HG02943 (cell line): ENCODE measurements at regions not wholly inside any gene's neighbourhood (a gene's known extent, or its start where the extent isn't known, plus 50 kb on each side); places are given as distances from the start of the nearest gene placed in this dataset.
"Not testable (repeated sequence)": the region's sequence is repeated elsewhere in the genome, so short reads cannot be mapped to it uniquely, and the experiment has no call there.

Source experiments
- ATAC-seq: cut with Tn5 transposase; IDR thresholded peaks from one replicate; pipeline ENCODE4 v1.9.1; 2021; ENCODE audit warnings: mild to moderate bottlenecking, low read depth, moderate library complexity; ENCODE audit not compliant: unreplicated experiment

- no peak for ATAC-seq
These were observed 617.7 kb downstream of the MID1IP1 start for GRCh38 chrX:39418731-39419638.

GRCh38 chrX:39421006-39421405 is 619.7 kb downstream of the MID1IP1 start:
- no peak for ATAC-seq

GRCh38 chrX:39425124-39425806 is 624.0 kb downstream of the MID1IP1 start:
- no peak for ATAC-seq

- ATAC-seq: no peak
These were observed 624.8 kb downstream of the MID1IP1 start for GRCh38 chrX:39426101-39426500.

GRCh38 chrX:39427492-39427891 is 626.2 kb downstream of the MID1IP1 start:
- no peak for ATAC-seq

GRCh38 chrX:39427906-39428305 is 626.6 kb downstream of the MID1IP1 start:
- no peak for ATAC-seq

- no peak for ATAC-seq
These were observed 629.3 kb downstream of the MID1IP1 start for GRCh38 chrX:39430551-39430950.

- no peak for ATAC-seq
These were observed 630.6 kb downstream of the MID1IP1 start for GRCh38 chrX:39431893-39432292.

GRCh38 chrX:39434671-39435070 is 633.4 kb downstream of the MID1IP1 start:
- ATAC-seq: not testable (repeated sequence)

GRCh38 chrX:39436538-39436937 is 635.3 kb downstream of the MID1IP1 start:
- ATAC-seq: not testable (repeated sequence)

- no peak for ATAC-seq
These were observed 636.6 kb downstream of the MID1IP1 start for GRCh38 chrX:39437670-39438441.

- ATAC-seq: no peak
These were observed 637.6 kb downstream of the MID1IP1 start for GRCh38 chrX:39438603-39439602.

GRCh38 chrX:39439906-39440798 is 638.9 kb downstream of the MID1IP1 start:
- ATAC-seq: no peak

- ATAC-seq: no peak
These were observed 639.6 kb downstream of the MID1IP1 start for GRCh38 chrX:39440799-39441284.

- ATAC-seq: no peak
These were observed 641.1 kb downstream of the MID1IP1 start for GRCh38 chrX:39442332-39442731.

- no peak for ATAC-seq
These were observed 642.0 kb downstream of the MID1IP1 start for GRCh38 chrX:39443240-39443639.

- ATAC-seq: no peak
These were observed 644.1 kb downstream of the MID1IP1 start for GRCh38 chrX:39445336-39445735.

- no peak for ATAC-seq
These were observed 648.1 kb downstream of the MID1IP1 start for GRCh38 chrX:39449352-39449751.
